HUES48 (cell line): ENCODE measurements at regions not wholly inside any gene's neighbourhood (a gene's known extent, or its start where the extent isn't known, plus 50 kb on each side); places are given as distances from the start of the nearest gene placed in this dataset.
A peak's percentile ranks its signal among the peaks of the same experiment; 100 is the strongest.

Source experiments
- H3K27ac ChIP-seq: one replicate; pipeline ENCODE4 v1.7.0; 2013; ENCODE audit warnings: low read depth, low read length, inconsistent platforms
- H3K27me3 ChIP-seq: 2 replicates; pipeline ENCODE4 v1.6.1; 2013; ENCODE audit warnings: mild to moderate bottlenecking, low read length; ENCODE audit not compliant: control insufficient read depth, insufficient read depth
- H3K36me3 ChIP-seq: 2 replicates; pipeline ENCODE4 v1.6.1; 2013; ENCODE audit warnings: low read length; ENCODE audit not compliant: control insufficient read depth, insufficient read depth
- H3K4me1 ChIP-seq: 2 replicates; pipeline ENCODE4 v1.6.1; 2013; ENCODE audit warnings: mild to moderate bottlenecking, low read length; ENCODE audit not compliant: control insufficient read depth, insufficient read depth
- H3K4me3 ChIP-seq: 2 replicates; pipeline ENCODE4 v1.5.1; 2013; ENCODE audit warnings: mild to moderate bottlenecking, low read depth, low read length
- H3K9ac ChIP-seq: 2 replicates; pipeline ENCODE4 v1.6.1; 2013; ENCODE audit warnings: mild to moderate bottlenecking, low read depth, low read length, moderate library complexity
- H3K9me3 ChIP-seq: 2 replicates; pipeline ENCODE4 v1.6.1; 2013; ENCODE audit warnings: low read length; ENCODE audit not compliant: control insufficient read depth, insufficient read depth

DNA sequence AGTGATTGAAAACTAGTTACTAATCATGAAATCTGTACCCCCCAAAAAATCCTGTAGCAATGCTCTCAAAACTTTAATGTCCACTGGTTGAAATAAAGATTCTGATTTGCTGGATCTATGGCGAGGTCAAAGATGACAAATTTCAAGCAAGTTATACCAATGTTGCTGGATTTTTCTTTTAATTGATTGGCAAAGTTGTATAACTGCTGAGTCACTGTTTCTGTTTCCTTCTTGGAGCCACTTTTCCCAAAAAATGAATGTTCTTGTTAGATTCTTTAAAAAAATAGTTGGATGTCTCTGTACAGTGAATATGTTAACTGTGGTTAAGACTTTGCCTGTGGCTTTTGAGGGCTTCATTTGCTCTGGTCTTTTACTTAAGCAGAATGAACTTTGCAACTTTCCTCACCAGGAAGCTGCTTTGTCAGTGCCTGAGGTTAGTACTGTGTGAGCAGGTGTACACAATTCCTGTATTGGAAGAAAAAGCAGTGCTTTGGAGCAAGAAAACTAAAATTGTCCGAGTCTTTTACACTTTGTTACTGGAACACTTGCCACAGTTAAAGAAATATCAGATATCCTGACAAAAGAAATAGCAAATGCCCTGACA lies 1211.9 kb downstream of the MRPL39 start:
- H3K9me3 ChIP-seq: no peaks in the 10 kb centered on the region

GRCh38 chr21:24375201-24375600 lies 1232.1 kb downstream of the MRPL39 start:
- Histone ChIP-seq H3K9me3 (no peaks in the 10 kb centered on the region), H3K4me1 (no peaks in the 10 kb centered on the region), H3K4me3 (no peak overlapping the region), H3K36me3 (no peaks in the 10 kb centered on the region), H3K9ac (no peak overlapping the region), H3K27ac (no peak overlapping the region), H3K27me3 (no peaks in the 10 kb centered on the region)

More for the DNA sequence above, 1211.9 kb downstream of the MRPL39 start:
- 0 out of 2 replicates have a peak overlapping the region, but pooled peaks have one; percentile 3 for H3K9ac ChIP-seq
- no peaks in the 10 kb centered on the region for H3K27me3 ChIP-seq
- H3K27ac ChIP-seq: no peak overlapping the region
- no peak overlapping the region for H3K4me3 ChIP-seq
- H3K36me3 ChIP-seq: no peaks in the 10 kb centered on the region
- peaks cover 12% of the 10 kb centered on the region for H3K4me1 ChIP-seq

- H3K27ac ChIP-seq: no peak overlapping the region
- H3K9ac ChIP-seq: no peak overlapping the region
- no peaks in the 10 kb centered on the region for H3K27me3 ChIP-seq
- no peak overlapping the region for H3K4me3 ChIP-seq
- H3K36me3 ChIP-seq: no peaks in the 10 kb centered on the region
- no peaks in the 10 kb centered on the region; the same call in 1 of the 2 replicates for H3K4me1 ChIP-seq
- no peaks in the 10 kb centered on the region for H3K9me3 ChIP-seq
These were observed 1234.8 kb downstream of the MRPL39 start for GRCh38 chr21:24372506-24372905.

DNA sequence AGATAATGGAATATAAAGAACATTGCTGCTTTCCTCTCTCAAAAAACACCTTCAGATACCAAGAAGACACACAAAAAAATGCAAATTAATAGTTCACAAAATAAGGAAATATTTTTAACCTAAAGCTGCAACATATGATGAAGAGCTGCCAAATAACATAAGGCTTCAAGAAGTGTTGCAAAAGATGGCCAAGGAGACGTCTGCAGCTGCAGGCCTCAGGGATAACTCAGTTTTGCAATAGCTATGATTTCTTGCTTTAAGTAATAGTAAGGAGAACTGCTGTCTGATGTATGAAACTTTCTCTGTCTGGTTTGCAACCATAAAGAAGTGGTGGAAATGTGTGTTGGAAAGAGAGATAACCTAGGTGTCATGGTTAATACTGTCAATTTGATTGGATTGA lies 1237.5 kb downstream of the MRPL39 start:
- Histone ChIP-seq H3K36me3 (no peaks in the 10 kb centered on the region), H3K9me3 (no peaks in the 10 kb centered on the region), H3K27me3 (no peaks in the 10 kb centered on the region), H3K4me1 (no peaks in the 10 kb centered on the region; the same call in 1 of the 2 replicates), H3K9ac (no peak overlapping the region), H3K4me3 (no peak overlapping the region), H3K27ac (no peak overlapping the region)

DNA sequence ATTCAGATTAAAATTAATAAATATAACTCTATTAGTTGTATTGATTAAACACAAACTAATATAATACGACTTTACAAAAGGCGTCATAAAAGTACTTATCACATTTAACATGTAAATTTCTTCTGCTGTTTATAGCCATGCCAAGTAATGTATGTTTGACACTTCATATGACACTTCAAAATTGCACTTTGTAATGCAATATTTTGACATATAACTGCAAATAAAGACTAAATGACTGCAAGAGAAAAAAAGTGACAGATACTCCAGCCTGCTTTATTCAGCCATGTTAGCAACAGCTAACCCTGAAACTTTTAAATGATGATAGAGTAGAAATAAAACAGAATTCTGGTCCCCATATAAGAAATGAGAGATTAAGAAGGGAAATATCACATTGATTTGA lies 1238.0 kb downstream of the MRPL39 start:
- Histone ChIP-seq H3K4me3 (no peak overlapping the region), H3K27me3 (no peaks in the 10 kb centered on the region), H3K9me3 (no peaks in the 10 kb centered on the region), H3K27ac (no peak overlapping the region), H3K4me1 (no peaks in the 10 kb centered on the region; the same call in 1 of the 2 replicates), H3K36me3 (no peaks in the 10 kb centered on the region), H3K9ac (no peak overlapping the region)

GRCh38 chr21:24367936-24368335 lies 1239.3 kb downstream of the MRPL39 start:
- no peak overlapping the region for H3K27ac ChIP-seq

DNA sequence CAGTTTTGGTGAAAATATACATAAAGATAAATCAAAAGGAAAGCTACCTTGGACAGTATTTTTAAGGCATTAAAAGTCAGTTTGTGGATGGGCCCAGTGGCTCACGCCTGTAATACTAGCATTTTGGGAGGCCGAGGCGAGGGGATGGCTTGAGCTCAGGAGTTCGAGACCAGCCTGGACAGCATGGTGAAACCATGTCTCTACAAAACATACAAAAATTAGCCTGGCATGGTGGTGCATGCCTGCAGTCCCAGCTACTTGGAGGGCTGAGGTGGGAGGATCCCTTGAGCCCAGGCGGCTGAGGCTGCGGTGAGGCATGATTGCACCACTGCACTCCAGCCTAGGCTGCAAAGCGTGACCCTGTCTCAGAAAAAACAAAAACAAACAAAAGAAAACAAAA lies 1253.8 kb downstream of the MRPL39 start:
- Histone ChIP-seq H3K27ac (no peak overlapping the region), H3K36me3 (no peaks in the 10 kb centered on the region), H3K9ac (no peak overlapping the region), H3K27me3 (no peaks in the 10 kb centered on the region), H3K4me1 (no peaks in the 10 kb centered on the region), H3K4me3 (no peak overlapping the region), H3K9me3 (no peaks in the 10 kb centered on the region)

More at GRCh38 chr21:24367936-24368335, 1239.3 kb downstream of the MRPL39 start:
- no peaks in the 10 kb centered on the region for H3K27me3 ChIP-seq
- H3K9ac ChIP-seq: no peak overlapping the region
- H3K36me3 ChIP-seq: no peaks in the 10 kb centered on the region
- no peaks in the 10 kb centered on the region for H3K9me3 ChIP-seq
- H3K4me1 ChIP-seq: no peaks in the 10 kb centered on the region; the same call in 1 of the 2 replicates
- no peak overlapping the region for H3K4me3 ChIP-seq

GRCh38 chr21:24339406-24339805 lies 1267.9 kb downstream of the MRPL39 start:
- Histone ChIP-seq H3K36me3 (no peaks in the 10 kb centered on the region), H3K9me3 (no peaks in the 10 kb centered on the region), H3K4me3 (no peak overlapping the region), H3K27ac (no peak overlapping the region), H3K4me1 (no peaks in the 10 kb centered on the region), H3K27me3 (no peaks in the 10 kb centered on the region), H3K9ac (no peak overlapping the region)

DNA sequence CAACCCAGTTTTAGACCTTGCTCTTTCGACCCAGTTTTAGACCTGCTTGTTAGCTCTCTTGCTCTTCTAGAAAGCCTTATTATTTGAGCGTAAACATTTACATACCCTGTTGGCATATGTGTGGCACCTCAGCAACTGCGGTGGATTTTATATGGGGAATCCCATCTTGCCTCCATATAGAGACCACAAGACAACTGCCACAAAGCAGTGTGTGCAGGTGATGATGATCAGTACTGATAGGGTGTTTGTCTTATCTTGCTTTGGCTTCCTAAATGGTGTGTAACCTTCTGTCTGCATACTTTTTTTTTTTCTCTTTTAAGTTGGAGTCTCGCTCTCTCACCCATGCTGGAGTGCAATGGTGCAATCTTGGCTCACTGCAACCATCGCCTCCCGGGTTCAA lies 1270.8 kb downstream of the MRPL39 start:
- Histone ChIP-seq H3K9me3 (no peaks in the 10 kb centered on the region), H3K36me3 (no peaks in the 10 kb centered on the region), H3K27ac (no peak overlapping the region), H3K9ac (no peak overlapping the region), H3K4me1 (no peaks in the 10 kb centered on the region), H3K27me3 (no peaks in the 10 kb centered on the region), H3K4me3 (no peak overlapping the region)

DNA sequence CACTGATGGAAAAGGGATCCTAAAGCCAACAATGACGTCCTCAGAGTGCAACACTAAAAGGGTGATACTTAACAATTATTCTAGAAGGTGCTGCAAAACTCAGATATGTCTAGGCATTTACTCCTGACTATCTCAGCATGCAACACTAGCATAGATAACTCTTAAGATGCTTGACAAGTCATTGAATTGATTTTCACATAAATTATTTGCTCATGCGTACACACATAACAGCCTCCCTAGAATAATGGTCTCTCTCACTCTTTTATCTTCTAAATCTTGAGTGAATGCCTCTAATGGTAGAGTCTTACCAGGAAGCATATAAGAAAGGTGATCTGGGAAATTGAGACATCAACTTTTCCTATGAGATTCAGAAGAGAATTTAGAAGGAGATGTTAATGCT lies 1283.7 kb downstream of the MRPL39 start:
- H3K4me3 ChIP-seq: no peak overlapping the region
- no peak overlapping the region for H3K9ac ChIP-seq
- no peaks in the 10 kb centered on the region for H3K27me3 ChIP-seq
- H3K4me1 ChIP-seq: no peaks in the 10 kb centered on the region
- H3K36me3 ChIP-seq: no peaks in the 10 kb centered on the region
- H3K27ac ChIP-seq: no peak overlapping the region
- no peaks in the 10 kb centered on the region; the same call in 1 of the 2 replicates for H3K9me3 ChIP-seq

DNA sequence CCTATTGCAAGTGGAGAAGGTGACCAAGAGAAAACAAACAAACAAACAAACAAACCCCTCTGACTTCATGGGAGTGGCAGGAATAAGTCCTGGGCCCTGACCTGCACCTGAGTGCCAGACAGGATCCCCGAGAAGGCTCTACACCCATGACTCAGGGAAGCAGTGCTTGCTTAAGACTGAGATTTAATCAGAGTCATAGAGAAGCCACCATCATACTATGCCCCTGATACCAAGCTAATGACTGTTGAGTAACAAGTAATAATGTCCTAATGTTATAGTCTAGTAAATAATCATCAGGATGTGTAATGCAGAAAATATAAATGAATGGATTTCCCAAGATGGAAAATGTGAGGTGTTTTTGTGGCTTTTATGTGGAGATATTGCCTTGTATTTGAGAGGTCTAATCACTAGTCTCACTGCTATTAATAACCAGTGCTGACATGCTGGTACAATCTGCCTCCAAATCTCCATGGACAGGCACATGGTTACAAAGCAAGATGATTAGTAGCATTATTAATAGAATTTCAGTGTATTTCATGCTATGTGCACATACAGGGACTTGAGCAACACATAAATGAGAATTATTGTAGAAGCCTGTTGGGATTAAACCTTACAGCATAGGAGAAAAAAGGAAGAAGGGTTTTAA lies 1290.9 kb downstream of the MRPL39 start:
- H3K27ac ChIP-seq: no peak overlapping the region

More for the DNA sequence above, 1290.9 kb downstream of the MRPL39 start:
- no peaks in the 10 kb centered on the region for H3K9me3 ChIP-seq
- H3K4me1 ChIP-seq: no peaks in the 10 kb centered on the region
- H3K9ac ChIP-seq: no peak overlapping the region
- H3K4me3 ChIP-seq: no peak overlapping the region
- no peaks in the 10 kb centered on the region for H3K36me3 ChIP-seq
- H3K27me3 ChIP-seq: no peaks in the 10 kb centered on the region
